ENCODE measurements at regions not wholly inside any gene's neighbourhood (a gene's known extent, or its start where the extent isn't known, plus 50 kb on each side); places are given as distances from the start of the nearest gene placed in this dataset.

GRCh38 chr2:207260021-207260420, 94.3 kb upstream of the KLF7 start:
- TF ChIP-seq BHLHE40 (IDR thresholded peaks at IDR 0.05; ENCODE audit: low read depth, low read length): no peak
- TF ChIP-seq CTCF (conservative IDR thresholded peaks at IDR 0.05; ENCODE audit: low read depth, low read length): no peak
- TF ChIP-seq POLR2A (IDR thresholded peaks at IDR 0.05; ENCODE audit: low read depth, low read length): no peak
- no peak for TF ChIP-seq SMC3 (IDR thresholded peaks at IDR 0.05; ENCODE audit: low read depth, low read length)
- no peak for TF ChIP-seq CEBPB (IDR thresholded peaks at IDR 0.05; ENCODE audit: low read depth, low read length)
- no peak for TF ChIP-seq MAFK (IDR thresholded peaks at IDR 0.05; ENCODE audit: low read depth, low read length)
- no peak for TF ChIP-seq RAD21 (IDR thresholded peaks at IDR 0.05; ENCODE audit: low read length)
- TF ChIP-seq RCOR1 (IDR thresholded peaks at IDR 0.05; ENCODE audit: insufficient replicate concordance, low read length): no peak

Data from IMR-90 (cell line).